Heart right ventricle (tissue), 16 donors: ENCODE measurements at regions not wholly inside any gene's neighbourhood (a gene's known extent, or its start where the extent isn't known, plus 50 kb on each side); places are given as distances from the start of the nearest gene placed in this dataset.

Experiments used
- ATAC-seq, 8 donors: fragments of 200-7000 bp; cut with Tn5 transposase; one replicate each; pipeline ENCODE4 v1.9.1; 2020; ENCODE audit warnings: mild to moderate bottlenecking in 8 of 8, moderate library complexity in 8 of 8, moderate number of reproducible peaks in 1 of 8
- DNase-seq, 2 donors: peaks; one replicate each; pipeline ENCODE4 v3.0.0-alpha.2; 2020
- H3K27ac ChIP-seq, 10 donors: fragments of 200-600 bp; sonication (generic) in 2 of 10; one replicate each; pipeline versions ENCODE4 v1.5.0 to v1.8.0; 2020 to 2022; ENCODE audit warnings: mild to moderate bottlenecking in 3 of 10
- H3K27me3 ChIP-seq, 7 donors: fragments of 200-600 bp; one replicate each; pipeline ENCODE4 v1.8.0; 2021 to 2022; ENCODE audit warnings: mild to moderate bottlenecking in 2 of 7
- H3K36me3 ChIP-seq, 9 donors: fragments of 200-600 bp; sonication (generic) in 1 of 9; one replicate each; pipeline versions ENCODE4 v1.5.0 to v1.8.0; 2020 to 2022; ENCODE audit warnings: mild to moderate bottlenecking in 2 of 9
- H3K4me1 ChIP-seq, 9 donors: fragments of 200-600 bp; sonication (generic) in 1 of 9; one replicate each; pipeline versions ENCODE4 v1.5.0 to v1.8.0; 2020 to 2022; ENCODE audit warnings: mild to moderate bottlenecking in 4 of 9
- H3K4me3 ChIP-seq, 10 donors: fragments of 200-600 bp; sonication (generic) in 2 of 10; one replicate each; pipeline versions ENCODE4 v1.5.0 to v1.8.0; 2020 to 2022; ENCODE audit warnings: mild to moderate bottlenecking in 7 of 10, moderate library complexity in 2 of 10
- H3K9me3 ChIP-seq, 11 donors: fragments of 200-600 bp in 10 of 11; sonication (generic) in 2 of 11; one replicate each; pipeline versions ENCODE4 v1.5.0 to v1.8.0; 2013 to 2022; ENCODE audit warnings: mild to moderate bottlenecking in 2 of 11, control low read depth in 1 of 11, moderate library complexity in 1 of 11
- WGBS, 2 donors: extraction: QIAGEN DNeasy Blood & Tissue Kit; methylation state at CpG; one replicate each; pipeline ENCODE4 v1.1.7; 2013; ENCODE audit warnings: inconsistent platforms in 1 of 2; 5-methylcytosine and 5-hydroxymethylcytosine counted together
- intact Hi-C, 10 donors: fragments of 100-400 bp; cut with DNase I; formaldehyde crosslinking; loops; one replicate each; pipeline versions ENCODE4 v1.11.1 to v1.14.2; 2022
- TF ChIP-seq, protein P1 (sequence below), 9 donors: fragments of 200-600 bp; sonication (generic) in 2 of 9; IDR thresholded peaks; one replicate each; pipeline versions ENCODE4 v1.5.0 to v1.8.0; 2021 to 2022; ENCODE audit warnings: antibody characterized with exemption in 9 of 9, mild to moderate bottlenecking in 5 of 9, moderate library complexity in 1 of 9
- donor health status: Arrhythmogenic right ventricular cardiomyopathy.
- donor health status: ischemic (EF 13 %, LVEDD 7.1; RV severe dilation, severe dysfunction).
- donor health status: healthy with polysubstance abuse.
- donor health status: DM: no; HTN: yes; CAD: no.
- donor health status: DM: no; HTN: no; CAD: no.
- donor health status: ischemic (EF 25% LVEDD 6.9; RV normal size, moderate dysfunction).
- donor health status: ischemic (EF 25% LVEDD 5.7; RV mildly dilated, moderate dysfunction).
- donor health status: healthy.
- donor health status: DM: yes; HTN: yes; CAD: no.
- donor health status: Ischemic cardiomyopathy.
- donor health status: ischemic (EF 35%, LVEDD 5.7; RV mildly dilated, moderate dysfunction).
- donor health status: nonischemic (EF 11% LVEDD 7.7; RV severe dilation, severe dysfunction).
- donor health status: DM: yes; HTN: yes; CAD: no.
- donor health status: PGD.
- donor health status: ischemic (EF 29% LVEDD 5.4; RV normal size, mild dysfunction).
- donor health status: nonischemic (EF 23%, LVEDD 6.1; RV moderate dilation, normal function).

DNA sequence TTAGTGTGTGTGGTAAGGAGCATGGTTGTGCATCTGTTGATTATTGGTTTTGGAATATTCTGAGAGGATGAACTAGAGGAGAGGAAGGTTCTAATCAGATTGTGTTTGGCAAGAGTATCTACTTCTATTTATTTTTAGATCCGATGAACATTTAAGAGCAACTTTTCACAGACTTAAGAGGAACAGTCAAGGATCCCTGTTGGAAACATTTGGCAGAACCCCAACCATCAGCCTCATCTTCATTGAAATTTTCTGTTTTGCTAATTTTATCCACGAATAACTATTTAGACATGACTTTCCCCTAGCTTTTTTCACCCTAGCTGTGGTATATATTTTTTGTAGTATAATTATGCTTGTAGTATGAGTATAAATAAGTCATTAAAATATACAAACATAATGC, 868.5 kb downstream of the MAT2B start:
- intact Hi-C loops, result no loop called here
- WGBS, 2 donors, result 39 to 49% methylated on average over 2 of the region's 2 CpGs
- Histone ChIP-seq H3K4me1 (no peaks in the 10 kb centered on the region), H3K9me3 (peaks cover 0 to 8% (median 0%) of the 10 kb centered on the region in 11 donors), H3K27ac (no peak overlapping the region), H3K4me3 (no peak overlapping the region), H3K36me3 (no peaks in the 10 kb centered on the region), H3K27me3 (no peaks in the 10 kb centered on the region)
- TF ChIP-seq, protein P1, sequence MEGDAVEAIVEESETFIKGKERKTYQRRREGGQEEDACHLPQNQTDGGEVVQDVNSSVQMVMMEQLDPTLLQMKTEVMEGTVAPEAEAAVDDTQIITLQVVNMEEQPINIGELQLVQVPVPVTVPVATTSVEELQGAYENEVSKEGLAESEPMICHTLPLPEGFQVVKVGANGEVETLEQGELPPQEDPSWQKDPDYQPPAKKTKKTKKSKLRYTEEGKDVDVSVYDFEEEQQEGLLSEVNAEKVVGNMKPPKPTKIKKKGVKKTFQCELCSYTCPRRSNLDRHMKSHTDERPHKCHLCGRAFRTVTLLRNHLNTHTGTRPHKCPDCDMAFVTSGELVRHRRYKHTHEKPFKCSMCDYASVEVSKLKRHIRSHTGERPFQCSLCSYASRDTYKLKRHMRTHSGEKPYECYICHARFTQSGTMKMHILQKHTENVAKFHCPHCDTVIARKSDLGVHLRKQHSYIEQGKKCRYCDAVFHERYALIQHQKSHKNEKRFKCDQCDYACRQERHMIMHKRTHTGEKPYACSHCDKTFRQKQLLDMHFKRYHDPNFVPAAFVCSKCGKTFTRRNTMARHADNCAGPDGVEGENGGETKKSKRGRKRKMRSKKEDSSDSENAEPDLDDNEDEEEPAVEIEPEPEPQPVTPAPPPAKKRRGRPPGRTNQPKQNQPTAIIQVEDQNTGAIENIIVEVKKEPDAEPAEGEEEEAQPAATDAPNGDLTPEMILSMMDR (IDR thresholded peaks at IDR 0.05), result no peak
- no peak for DNase-seq
- no peak for ATAC-seq

DNA sequence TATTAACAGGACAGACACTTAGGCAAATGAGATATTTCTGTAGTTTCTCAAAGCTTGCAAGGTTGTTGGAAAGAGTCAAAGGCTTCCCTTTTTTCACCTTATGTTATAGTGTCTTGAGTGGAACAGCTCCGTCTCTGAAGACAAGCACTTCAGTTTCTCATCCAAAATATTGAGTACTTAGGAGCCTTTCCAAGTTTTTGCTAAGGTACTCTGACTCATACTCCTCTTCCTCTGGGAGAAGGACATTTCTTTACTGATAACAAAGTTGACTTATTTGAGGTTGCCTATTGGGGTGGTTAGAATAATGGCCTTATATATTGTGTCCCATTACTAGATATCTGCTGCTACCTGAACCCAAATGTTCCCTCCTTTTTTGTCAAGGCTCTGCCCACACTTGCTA, 869.6 kb downstream of the MAT2B start:
- ATAC-seq (no peak), DNase-seq (no peak)
- Histone ChIP-seq H3K27ac (no peak overlapping the region), H3K27me3 (no peaks in the 10 kb centered on the region), H3K4me1 (no peaks in the 10 kb centered on the region), H3K36me3 (no peaks in the 10 kb centered on the region), H3K4me3 (no peak overlapping the region), H3K9me3 (peaks cover 0 to 17% (median 0%) of the 10 kb centered on the region in 11 donors)
- WGBS, 2 donors, result 46 to 65% methylated on average over 1 of the region's 1 CpG
- TF ChIP-seq, protein P1 (IDR thresholded peaks at IDR 0.05), result no peak
- intact Hi-C loops, result no loop called here

DNA sequence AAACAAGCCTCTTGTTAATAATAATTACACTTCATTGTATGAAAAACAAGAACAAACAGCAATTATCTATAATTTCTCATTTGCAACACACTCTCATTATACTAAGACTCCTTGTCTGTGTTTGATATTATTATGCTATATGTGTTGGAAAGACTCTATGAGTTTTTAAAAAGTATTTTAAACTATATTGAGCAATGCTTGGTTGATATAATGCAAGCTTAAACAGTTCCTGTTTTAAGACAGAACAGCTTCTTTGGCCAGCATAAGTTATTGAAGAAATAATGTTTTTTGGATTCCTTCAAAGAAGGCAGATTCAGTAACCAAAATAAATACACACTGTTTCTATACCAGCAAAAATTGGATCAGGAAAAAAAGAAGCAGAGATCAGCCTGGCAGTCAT, 871.4 kb downstream of the MAT2B start:
- intact Hi-C loops, result no loop called here
- ATAC-seq, result no peak
- peaks cover 0 to 23% (median 4%) of the 10 kb centered on the region in 11 donors for H3K9me3 ChIP-seq

DNA sequence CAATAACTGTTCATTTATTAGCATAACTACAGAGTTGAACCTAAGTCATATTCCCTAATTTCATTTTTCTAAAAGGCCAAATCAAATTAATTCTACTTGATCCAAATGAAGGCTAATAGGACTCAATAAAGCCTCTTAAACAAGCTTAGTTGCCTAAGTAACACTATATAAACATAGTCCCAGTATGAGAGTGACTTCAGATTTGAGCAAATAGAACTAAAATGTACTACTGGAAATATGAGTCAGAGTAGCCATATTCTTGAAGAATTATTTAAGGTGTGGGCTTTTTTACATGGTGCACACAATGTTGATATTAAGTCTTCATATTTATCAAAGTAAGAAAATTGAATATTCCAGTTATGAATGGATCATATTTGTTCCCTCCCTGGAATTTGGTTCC, 872.3 kb downstream of the MAT2B start:
- Histone ChIP-seq H3K27me3 (no peaks in the 10 kb centered on the region), H3K36me3 (no peaks in the 10 kb centered on the region), H3K27ac (no peak overlapping the region), H3K4me3 (no peak overlapping the region), H3K9me3 (peaks cover 0 to 31% (median 4%) of the 10 kb centered on the region in 11 donors), H3K4me1 (no peaks in the 10 kb centered on the region)
- DNase-seq, result no peak
- ATAC-seq, result no peak
- TF ChIP-seq, protein P1 (IDR thresholded peaks at IDR 0.05), result no peak
- intact Hi-C loops, result no loop called here

More for the DNA sequence above, 871.4 kb downstream of the MAT2B start:
- TF ChIP-seq, protein P1 (IDR thresholded peaks at IDR 0.05), result no peak
- Histone ChIP-seq H3K27me3 (no peaks in the 10 kb centered on the region), H3K4me1 (no peaks in the 10 kb centered on the region), H3K4me3 (no peak overlapping the region), H3K36me3 (no peaks in the 10 kb centered on the region), H3K27ac (no peak overlapping the region)
- no peak for DNase-seq

DNA sequence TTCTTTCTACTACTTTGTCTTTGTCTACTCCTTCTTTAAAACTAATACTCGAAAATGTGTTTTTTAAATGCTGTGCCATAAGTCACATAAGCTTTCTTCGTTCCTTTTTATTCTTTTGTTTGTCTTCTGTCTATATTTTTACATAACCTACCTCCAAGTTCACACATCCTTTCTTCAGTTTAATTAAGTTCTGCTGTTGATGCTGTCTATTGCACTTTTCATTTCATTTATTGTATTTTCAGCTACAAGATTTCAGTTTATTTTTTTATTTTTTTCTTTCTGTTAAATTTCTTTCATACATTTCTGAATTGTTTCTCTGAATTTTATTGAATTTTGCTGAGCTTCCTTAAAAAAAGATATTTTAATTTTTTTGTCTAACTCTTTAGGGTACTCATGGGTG, 878.2 kb downstream of the MAT2B start:
- no peaks in the 10 kb centered on the region for H3K27me3 ChIP-seq
- intact Hi-C loops, result no loop called here
- H3K36me3 ChIP-seq, result no peaks in the 10 kb centered on the region
- TF ChIP-seq, protein P1 (IDR thresholded peaks at IDR 0.05), result no peak
- H3K9me3 ChIP-seq, result peaks cover 0 to 56% (median 18%) of the 10 kb centered on the region in 11 donors
- no peak for ATAC-seq
- H3K27ac ChIP-seq, result no peak overlapping the region
- no peak for DNase-seq
- no peak overlapping the region for H3K4me3 ChIP-seq
- WGBS, 2 donors, result 41 to 63% methylated on average over 2 of the region's 2 CpGs
- no peaks in the 10 kb centered on the region for H3K4me1 ChIP-seq
